ENCODE measurements at regions not wholly inside any gene's neighbourhood (a gene's known extent, or its start where the extent isn't known, plus 50 kb on each side); places are given as distances from the start of the nearest gene placed in this dataset.

DNA sequence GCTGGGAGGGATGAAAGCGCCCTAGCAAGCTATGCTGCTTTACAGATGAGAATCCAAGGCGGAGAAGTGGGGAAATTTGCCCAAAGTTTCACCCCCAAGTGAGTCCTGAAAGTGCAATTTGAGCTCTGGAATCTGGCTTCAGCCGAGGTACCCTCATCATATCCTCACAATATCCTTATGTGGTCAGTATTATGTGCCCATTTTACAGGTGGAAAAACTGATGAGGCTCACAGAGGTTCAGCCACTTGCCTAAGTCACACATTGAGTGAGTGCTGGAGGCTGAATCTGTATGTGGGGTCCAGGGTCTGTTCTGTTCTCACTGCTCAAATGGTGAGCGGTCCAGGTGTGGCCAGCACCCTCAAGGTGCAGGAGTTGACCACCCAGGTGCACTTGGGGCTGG lies 85.3 kb downstream of the MATN1 start:
- no peak for DNase-seq

DNA sequence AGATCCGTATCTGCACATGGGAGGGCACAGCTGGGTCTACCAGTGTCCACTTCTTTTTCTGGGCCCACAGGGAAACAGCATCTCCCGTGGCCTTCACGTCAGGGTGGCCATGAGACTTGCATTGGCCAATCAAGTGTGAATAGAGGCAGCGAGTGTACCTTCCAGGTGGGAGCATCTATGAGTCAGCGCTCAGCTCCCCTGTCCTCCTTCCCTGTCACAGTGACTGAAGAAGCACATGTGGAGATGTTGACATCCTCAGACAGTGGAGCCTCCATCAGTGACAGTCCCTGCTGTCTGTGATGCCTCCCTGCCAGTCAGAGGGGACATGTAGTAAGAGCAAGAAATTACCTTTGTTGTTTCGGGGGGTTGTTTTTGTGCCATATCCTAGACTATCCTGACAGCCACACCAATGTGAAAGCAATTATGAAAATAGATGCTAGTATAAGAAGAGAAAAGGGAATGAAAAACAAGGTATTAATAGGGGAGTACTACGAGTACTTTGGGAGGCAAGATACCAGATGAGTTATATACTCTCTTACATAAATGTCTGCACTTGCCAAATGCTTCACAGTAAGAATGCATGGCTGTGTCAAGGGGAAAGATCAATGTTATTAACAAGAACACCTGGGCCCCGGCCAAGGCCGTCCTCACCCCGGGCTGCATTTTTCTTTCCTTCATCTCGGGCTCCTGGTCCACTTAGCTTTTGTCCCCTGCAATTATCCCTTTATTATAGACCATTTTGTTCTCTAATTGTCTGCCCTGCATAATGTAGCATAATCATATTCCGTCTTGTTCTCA lies 86.0 kb downstream of the MATN1 start:
- DNase-seq, result no peak

DNA sequence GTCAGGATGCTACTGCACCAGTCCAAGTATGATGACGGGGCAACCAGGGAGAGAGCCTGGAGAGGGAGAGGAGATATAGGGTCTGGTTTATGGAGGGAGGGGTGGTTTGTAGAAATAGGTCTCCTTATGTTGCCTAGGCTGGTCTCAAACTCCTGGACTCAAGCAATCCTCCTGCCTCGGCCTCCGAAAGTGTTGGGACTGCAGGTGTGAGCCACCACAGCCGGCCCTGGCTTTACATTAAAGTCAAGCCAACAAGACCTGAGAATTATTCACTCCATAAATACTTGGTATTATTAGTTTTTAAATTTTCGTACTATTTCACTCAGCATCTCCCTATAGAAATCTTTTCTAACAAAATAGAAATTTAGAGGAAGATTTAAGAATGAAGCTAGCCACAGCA lies 86.8 kb downstream of the MATN1 start:
- no peak for DNase-seq

DNA sequence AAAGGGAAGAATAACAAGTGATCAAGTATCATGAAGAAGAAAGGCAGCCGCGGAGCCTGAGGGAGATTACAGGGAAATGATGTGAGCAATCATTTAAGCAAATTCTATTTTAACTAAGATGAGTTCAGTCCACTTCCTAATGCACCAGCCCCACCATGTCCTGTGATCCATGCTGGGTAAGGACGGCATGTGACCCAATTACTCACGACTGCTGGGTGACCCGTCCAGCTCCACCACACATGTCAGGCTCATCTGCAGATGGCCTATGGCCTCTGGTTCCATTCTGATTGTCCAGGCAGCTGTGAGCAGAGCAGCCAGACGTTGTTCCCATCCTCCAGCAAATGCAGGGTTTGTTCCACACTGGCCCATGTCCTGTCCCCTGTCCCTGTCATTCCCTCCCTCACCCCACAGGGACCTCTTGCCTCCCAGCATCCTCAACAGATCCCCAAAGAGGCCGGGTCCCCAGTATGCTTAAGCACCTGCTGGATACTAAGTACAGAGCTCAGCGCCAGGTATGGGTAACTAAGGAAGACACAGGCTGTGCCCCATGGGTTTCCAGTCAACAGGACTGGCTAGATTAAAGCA lies 87.9 kb downstream of the MATN1 start:
- no peak for DNase-seq

DNA sequence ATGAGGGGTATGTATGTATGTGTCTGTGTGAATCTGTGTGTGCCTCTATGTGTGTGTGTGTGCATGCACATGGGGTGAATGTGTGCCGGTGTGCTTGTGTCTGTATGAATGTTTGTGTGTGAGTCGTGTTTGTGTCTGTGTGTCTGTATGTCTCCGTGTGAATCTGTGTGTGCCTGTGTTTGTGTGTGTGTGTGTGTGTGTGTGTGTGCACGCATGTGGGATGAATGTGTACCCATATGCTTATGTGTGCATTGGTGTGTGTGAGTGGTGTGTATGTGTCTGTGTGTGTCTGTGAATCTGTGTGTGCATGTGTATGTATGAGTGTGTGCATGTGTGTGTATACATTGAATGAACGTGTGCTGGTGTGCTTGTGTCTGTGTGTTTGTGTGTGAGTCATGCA lies 88.9 kb downstream of the MATN1 start:
- no peak for DNase-seq

DNA sequence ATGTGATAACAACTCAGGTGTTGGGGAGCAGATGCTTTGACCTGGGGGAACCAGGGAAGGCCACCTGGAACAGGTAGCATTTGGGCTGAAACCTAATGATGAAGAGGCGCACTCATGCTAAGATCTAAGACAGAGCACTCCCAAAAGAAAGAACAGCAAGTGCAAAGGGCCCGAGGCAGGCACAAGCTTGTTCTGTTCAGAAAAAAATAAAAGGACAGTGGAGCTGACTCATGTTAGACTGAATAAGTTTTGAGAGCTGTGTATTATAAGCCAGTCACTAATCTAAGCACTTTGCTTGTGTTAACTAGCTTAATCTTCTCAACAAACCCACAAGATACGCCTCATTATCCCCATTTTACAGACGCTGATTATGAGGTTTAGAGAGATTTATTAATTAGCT lies 90.1 kb downstream of the MATN1 start:
- no peak for DNase-seq

DNA sequence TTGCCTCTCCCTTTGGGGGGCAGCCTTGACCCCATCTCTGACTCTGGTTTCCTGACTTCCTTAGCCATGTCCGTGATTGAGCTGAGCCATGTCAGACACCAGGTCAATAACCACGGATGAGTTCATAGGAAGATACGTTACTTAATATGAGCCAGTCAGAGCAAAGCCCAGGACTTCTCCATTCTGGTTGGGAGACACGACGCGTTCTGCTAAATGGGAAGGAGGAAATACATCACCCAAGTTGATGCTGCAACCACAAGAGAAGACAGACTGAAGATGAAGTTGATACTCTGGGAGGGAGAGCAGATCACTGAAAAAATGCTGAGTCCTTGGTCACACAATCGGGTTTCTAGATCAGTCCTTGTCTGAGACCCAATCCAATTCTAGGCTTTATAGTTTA lies 90.9 kb downstream of the MATN1 start:
- DNase-seq, result no peak

DNA sequence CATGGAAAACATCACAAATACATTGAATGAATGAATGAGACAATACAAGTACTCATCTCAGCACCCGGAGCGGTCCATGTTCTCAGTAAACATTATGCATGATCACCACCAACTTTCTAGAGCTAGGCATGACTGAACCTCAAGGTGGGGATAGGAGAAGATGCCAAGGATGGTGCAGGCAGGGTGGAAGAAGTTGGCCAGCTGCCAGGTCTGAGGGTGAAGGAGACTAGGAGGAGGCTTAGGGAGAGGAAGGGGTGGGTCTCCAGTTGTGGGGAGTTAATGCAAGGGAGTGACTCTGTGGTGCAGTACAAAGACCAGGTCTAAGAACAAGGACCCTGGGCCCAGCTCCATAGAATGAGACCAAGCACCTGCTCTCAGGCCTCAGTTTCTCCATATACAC lies 91.7 kb downstream of the MATN1 start:
- DNase-seq, result no peak

DNA sequence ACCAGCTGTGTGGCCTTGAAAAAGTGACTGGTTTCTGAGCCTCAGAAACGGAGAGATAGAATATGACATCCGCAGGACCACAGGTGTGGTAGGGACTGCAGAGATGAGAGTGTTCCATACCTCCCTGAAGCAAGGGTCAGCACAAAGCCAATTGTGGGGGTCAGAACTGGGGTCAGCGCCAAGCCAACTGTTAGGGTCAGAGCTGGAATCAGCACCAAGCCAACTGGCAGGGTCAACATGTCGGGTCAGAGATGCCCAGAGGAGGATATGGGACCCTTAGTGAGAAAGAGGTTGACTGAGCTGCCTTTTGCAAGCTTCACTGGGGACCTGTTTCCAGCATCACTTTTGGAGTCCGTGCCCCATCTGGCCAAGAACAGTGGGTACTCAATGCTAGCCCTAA lies 93.9 kb downstream of the MATN1 start:
- no peak for DNase-seq

DNA sequence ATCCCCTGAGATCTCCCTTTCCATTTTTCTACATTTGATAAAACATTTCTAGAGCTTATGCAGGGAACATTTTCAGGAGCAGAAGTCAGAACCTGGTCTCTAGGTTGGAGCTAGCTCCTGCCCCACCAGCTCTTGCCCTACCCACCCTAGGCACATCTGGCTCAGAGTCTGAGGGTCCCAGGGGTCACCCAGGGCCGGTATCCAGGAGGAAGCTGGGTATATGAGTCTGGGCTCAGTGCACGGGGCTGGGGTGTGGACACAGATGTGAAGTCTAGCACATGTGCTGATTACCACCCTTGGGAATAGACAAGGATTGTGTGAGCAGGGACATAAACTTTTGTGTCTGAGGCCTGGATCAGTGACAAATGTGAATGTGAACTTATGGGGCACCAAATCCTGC lies 95.4 kb downstream of the MATN1 start:
- DNase-seq, result no peak

DNA sequence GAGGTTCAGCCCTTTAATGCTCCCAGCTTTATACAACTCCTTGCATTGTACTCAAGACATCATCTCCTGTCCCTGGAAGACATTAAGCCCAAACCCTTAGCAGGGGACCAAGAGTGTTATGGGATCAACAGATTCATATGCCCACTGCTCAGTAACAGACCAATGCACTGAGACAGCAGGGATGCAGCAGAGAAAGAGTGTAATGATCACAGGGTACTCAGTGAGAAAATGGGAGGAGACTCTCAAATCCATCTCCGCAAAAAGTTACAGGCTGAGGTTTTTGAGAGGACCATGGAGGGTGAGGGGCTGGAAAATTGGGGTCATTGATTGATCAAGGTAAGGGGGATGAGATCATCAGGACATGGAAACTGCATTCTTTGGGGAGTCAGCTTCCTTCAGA lies 96.2 kb downstream of the MATN1 start:
- no peak for DNase-seq

DNA sequence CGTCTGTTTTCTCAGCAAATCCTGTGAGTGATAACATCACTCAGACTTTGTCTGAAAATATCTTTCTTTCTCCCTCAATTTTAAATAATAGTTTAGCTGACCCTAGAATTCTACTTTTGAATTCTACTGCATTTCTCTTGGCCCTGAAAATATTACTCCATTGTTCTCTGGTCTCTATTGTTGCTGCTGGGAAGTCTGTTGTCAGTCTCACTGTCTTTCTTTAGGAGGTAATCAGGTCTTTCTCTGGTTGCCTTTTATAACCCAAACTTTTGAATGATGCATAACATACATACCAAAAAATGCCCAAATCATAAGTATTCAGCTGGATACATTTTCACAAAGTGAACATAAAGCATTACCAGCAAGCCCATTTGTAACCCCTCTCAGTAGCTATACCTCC lies 100.0 kb downstream of the MATN1 start:
- DNase-seq, result no peak

DNA sequence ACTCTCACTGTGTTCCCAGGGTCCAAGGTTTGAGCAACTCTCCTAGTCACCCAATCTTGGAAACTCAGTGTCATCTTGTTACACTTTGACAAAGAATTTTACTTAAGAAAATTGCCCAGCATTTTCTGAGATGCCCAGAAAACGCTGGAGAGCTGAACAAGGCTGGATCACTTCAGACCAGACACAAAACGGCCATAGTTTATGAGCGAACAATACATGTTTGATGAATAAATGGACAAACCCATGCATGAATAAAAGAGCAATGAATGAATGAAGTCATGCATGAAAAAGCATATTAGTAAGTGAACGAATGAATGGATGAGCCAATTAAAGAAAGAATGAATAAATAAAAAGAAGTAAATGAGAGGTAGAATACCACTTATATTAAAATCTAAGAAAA lies 103.8 kb downstream of the MATN1 start:
- DNase-seq, result no peak

DNA sequence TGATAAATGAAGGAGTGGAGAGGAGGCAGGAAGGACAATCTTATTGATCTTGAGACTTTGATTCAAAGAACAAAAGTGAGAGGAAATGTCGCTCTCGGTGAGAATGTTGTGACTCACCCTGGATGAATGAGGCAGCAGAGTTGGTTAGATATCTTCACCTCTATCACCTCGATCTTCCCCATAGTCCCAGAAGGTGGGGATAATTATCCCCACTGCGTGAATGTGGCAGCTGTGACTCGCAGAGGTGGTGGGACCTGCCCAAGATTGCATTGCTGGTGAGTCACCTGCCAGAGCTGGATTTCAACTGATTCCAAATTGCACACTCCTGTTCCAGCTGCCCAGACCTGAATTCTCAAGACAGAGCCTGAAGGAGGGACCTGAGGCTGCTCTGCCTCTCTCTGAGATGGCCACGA lies 105.0 kb downstream of the MATN1 start:
- DNase-seq, result no peak

DNA sequence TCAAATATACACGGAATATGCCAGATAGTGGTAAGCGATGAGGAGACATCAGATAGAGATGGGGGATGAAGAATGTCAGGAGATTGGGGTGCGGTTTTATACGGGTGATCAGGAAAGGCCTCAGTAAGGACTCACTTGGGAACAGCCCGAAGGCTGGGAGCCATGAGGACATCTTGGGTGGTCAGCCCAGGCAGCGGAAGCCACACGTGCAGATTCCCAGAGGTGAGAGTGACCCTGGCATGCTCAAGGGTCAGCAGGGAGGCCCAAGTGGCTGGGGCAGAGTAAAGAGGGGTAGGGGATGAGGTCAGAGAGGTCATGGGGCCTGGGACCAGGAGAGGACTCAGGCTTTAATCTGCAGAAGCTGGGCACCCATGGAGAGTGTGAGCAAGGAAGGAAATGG lies 106.6 kb downstream of the MATN1 start:
- DNase-seq, result no peak

DNA sequence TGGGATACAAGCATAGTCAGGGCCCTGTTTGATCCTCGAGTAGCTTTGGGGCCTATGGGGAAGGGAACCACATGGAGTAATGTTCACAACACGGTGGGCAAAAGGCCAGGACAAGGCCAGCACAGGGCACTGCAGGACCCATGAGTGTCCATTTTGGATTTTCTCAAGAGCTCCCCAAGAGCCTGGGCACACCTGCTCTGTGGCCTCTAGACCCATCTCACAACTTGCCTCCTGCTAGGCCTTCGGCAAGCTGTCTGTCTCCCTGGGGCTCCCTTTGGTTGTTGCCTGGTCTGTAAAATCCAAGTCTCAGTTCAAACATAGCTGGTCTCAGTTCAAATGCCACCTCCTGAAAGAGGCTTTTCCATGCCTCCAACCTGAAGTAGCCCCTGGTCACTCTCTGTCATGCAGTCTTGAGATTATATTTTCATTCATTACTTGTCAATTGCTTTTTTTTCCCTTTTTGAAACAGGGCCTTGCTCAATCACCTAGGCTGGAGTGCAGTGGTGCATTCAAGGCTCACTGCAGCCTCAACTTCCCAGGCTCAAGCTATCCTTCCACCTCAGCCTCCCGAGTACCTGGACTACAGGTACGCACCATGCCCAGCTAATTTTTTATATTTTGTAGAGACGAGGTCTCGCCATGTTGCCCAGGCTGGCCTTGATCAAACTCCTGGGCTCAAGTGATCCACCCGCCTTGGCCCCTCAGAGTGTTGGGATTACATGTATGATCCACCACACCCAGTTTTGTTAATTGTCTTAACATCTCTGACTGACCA lies 107.4 kb downstream of the MATN1 start:
- DNase-seq, result no peak

DNA sequence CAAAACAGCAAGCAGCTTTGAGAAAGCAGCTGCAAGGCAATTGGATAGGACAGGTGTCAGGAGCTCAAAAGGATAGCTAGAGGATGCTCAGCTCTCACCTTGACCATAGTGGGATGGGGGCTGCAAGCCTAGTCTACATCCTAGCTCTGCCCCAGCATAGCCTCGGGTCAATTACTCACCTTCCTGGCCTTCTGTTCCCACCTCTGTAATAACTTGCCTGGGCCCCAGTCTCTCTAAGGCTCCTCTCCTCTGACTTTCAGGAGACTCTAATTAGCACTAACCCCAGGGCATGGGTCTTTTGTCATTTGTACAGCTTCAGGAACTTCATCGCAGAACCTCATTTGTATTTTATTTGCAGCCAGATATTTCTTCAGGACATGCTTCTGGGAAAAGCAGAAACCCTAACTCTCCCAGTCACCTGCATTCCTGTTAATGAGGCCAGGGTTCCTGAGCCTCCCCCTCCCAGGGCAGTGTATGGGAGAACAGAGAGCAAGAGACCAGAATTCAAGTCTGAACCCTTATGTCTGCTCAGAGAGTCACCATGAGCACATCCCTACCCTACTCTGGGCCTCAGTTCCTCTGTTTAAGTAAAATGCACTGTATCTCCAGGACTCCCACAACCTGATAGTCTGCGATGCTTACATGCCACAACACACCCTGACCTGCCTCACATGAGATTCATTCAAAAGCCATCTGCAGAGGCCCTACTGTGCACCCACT lies 108.1 kb downstream of the MATN1 start:
- DNase-seq, result no peak

DNA sequence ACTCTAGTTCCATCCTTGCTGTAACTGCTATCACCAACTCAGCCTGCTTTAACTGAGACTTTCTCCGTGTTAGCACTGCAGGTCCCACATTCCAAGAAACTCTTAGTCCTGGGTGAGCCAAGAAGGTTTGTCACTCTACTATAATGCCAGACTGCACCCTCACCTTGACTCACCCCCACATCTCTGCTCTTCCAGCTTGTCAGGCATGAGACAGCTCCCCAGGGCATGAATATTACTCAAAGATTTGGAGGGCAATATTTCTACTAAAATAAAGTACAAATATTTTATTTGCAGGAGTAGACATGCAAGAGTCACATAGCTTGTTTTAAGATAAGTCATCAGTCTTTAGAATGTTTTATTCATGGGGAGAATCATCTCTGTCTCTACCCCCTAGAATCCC lies 110.2 kb downstream of the MATN1 start:
- no peak for DNase-seq

DNA sequence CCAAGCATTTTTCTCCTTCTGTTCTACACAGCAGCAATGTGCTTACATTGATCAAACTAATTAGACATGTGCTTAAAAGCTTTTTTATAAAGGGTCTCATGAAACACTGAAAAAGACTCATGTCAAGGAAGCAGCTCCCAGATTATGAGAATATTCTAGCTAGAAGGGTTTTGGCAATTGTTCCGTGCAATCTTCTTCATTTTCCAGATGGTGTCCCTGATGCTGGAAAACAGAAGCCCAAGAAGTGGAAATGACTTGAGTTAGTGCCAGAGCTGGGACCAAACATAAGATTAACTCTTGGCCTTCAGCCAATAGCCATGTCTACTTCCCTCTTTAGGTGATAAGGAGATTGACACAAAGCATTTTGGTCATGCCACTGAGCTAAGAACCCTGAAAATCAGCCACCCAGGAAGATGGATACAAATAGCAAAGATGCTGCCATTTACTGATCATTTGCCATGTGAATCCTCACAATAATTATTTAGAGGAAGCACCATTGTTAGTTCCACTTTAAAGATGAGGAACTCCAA lies 110.8 kb downstream of the MATN1 start:
- DNase-seq, result no peak

DNA sequence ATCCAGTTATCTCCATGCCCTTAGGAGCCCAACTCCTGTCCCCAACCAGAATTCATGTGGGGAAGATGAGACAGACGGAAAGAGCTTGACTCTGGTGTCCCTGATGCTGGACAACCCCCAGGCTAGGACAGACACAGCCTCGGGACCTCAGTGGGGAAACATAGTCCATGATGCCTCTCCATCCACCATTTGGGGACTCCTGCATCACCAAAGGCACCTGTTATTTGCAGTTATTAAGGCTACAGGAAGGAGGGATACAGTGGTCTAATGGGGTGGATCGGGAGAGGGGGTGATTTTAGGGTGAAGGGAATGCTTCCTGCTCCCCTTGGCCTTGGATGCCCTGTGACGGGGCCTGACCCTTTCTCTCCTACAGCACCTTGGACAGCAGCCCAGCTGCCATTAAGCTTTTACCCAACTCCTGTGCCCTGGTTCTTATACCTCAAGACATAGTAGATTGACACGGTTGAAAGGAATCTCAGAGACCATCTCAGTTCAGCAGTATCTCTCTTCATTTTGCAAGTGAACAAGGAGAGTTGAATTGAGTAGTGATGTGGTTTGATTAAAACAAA lies 111.6 kb downstream of the MATN1 start:
- DNase-seq, result no peak

DNA sequence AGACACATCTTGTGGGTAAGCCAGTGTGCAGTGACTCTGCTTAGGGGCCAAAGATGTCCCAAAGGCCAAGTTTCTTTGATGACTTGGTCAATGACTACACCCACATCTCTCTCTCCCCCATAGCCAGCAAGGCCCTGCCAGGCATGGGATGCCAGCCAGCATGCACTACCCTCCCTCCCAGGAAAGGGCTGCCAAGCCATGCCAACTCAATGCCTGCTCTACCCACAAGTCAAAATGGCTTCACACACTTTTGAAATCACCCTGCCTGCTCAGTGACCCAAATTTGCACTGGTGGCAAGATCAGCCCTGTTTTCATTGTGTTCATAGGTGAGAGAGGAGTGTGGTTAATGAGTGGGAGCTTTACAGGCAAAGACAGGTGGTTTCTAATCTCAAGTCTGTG lies 112.5 kb downstream of the MATN1 start:
- DNase-seq, result no peak

DNA sequence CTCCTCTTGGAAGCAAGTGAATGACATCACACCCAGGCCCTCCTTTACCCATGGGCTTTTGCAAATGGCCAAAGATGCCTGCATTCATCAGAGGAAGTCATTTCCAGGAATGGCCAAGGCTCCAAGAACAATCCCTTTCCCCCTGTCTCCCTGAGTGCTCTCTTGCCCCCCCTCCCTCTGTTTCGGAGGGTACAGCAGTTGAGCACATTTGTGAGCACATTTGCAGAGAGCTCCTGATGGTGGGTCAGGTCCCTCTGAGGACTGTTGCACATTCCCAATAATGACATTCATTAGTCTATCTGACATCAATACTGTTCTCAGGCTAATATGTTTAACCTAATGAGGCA lies 113.4 kb downstream of the MATN1 start:
- DNase-seq, result no peak

All from right lung (tissue), 2 donors.